NCI-H524 (cell line): ENCODE measurements at regions not wholly inside any gene's neighbourhood (a gene's known extent, or its start where the extent isn't known, plus 50 kb on each side); places are given as distances from the start of the nearest gene placed in this dataset.

ENCODE experiments used
- DNase-seq, 2 experiments: peaks; one replicate each; lab custom pipeline; 2025; lab: John Stamatoyannopoulos, UW

DNA sequence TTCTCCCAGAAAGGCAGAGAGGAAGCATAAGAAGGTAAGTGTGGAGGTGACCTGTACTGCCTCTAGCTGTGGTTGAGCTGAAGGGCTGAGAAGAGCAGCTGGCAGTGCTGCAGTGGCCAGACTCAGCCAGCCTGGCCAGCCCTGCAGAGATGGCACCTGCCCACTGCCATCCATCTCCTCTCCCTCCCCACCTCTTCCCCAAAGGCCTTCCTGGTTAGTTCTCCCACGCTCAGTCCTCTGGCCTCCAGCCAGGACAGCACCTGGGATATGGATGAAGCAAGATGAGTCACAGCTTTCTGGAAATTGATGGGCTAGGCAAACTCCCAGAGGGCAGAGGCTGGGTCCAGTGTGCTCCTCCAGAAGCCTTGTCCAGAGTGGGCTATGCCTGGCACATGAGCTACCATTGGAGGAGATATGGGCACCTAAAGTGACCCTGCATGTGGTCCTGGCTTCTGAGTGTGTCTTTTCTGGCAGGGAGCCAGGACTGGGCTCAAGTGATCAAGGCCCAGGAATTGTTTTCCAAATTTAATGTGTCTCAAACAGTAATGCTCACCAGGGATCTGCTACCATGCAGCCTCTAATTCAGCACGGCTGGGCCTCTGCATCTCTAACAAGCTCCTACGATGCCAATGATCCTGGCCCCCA, 81.0 kb upstream of the CACUL1 start:
- DNase-seq, result peak in 1 of 2 experiments; percentile 20

DNA sequence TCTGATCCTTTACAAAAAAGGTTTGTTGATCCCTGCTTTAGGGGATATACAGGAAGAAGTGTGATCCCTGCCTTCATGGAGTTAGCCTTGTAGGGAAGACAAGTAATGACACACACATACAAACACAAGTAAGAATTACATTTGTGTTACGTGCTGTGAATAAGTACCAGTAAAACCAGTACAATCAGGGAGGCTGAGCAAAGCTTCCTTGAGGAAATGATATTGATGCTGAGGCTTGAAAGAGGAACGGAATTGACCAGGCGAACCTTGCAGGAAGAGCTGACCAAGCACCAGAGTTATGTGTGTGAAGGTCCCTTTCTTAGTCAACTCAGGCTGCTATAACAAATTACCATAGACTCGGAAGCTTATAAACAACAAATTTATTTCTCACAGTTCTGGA, 83.6 kb upstream of the CACUL1 start:
- DNase-seq, result no peak

DNA sequence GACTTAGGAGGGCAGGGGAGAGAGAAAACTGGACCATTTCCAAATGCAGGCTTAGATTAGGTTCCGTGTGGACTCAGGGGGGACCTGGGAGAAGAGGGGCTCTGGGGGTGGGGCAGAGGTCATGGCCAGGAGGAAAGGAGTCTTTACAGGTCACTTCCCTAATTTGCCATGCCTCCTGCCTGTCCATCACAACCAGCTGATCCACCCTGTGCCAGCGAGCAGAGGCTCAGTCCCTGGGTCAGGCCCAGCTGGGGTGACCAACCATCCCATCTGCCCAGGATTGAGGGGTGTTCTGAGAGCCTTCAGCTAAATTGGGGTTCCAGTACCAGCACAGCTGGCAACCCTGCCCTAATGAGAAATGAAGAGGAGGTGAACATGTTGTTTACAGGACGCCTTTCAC, 84.6 kb upstream of the CACUL1 start:
- no peak for DNase-seq

DNA sequence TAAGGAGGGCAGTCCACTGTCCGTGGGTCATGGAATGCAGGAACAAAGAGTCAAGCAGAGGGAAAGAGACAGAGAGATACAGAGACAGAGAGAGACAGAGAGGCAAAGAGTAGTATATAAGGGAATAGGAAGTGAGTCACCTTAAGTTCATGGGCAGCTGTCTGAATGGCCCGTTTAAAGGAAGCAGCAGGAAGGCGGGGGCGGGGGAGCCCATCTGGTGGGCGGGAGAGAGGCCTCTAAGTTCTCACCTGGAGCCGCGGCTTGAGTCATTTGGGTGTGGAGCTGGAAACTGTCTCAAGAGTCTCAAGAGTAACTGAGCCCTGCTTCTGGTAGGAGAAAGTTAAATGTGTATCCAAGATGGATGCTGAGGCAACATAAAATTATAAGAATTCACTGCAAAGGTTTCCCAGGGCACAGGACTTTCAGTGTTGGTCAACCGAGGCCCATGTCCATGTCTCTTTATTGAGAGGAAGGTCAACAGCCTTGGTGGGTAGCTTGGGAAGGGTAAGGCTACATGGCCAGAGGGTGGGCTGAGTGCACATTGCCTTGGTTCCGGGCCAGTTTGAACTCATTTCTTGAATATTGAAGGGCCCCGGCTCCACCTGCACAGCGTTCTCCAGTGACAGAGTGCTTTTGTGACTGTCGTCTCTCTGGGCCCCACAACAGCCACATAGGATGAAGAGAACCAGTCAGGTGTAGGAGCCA, 85.5 kb upstream of the CACUL1 start:
- DNase-seq, result peak; percentile 16 to 42

DNA sequence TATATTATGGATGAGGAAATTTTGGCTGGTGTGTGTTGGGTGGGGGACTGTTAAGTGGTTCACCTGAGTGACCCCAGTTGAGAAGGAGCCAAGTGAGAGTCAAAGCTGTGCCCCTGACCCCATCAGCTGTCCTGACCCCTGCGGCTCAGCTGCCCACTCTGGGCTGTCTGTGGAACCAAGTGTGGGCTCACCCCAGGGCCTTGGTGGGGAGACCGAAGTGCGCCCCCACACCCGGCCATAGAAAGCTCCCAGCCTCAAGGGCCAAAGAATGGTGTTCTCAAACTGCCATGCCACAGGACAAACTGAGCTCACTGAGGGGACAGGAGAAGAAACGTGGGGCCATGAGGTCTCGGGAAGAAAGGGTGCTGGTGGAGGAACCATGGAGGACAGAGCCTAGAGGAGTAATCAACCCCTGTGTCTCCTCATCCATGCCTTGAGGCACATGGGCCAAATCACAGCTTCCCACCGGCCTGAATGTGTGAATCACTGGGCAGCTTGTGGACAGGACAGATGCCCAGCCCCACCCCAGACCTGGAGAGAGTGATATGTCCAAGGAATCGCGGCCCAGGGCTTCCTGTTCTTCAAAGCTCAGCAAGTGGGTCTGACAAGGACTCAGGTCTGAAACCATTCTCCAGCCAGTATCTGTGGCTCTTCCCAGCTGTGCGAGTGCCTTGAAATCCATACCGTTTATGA, 86.2 kb upstream of the CACUL1 start:
- no peak for DNase-seq

DNA sequence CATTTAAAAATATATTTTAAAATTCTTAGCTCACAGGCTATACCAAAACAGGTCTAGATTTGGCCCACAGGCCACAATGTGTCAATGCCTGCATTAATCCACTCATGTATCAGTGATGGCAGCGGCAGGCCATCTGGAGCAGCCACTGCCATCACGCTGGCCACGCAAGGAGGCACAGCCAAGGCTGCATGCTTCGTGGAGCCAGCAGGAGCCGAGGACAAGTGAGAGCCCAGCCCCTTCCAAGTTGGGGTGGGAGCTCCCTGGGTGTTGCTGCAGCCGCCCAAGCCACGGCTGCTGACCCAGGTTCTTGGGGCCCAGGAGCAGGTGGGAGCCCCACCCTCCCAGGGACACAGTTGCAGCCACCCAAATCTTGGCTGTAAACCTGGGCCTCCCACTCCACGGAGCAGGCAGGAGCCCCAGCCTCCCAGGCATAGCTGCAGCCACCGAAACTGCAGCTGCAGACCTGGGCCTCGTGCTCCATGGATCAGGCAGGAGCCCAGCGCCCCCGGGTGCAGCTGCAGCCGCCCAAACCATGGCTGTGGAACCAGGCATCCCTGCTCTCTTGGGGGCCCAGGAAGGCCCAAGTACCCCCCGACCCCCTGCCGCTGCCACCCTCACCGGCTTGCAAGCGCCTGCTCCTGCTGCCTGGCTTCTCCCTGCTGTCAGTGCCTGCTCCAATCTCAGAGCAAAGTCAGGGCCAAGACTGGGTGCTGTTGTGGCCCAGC, 87.3 kb upstream of the CACUL1 start:
- peak in 1 of 2 experiments; percentile 50 for DNase-seq

DNA sequence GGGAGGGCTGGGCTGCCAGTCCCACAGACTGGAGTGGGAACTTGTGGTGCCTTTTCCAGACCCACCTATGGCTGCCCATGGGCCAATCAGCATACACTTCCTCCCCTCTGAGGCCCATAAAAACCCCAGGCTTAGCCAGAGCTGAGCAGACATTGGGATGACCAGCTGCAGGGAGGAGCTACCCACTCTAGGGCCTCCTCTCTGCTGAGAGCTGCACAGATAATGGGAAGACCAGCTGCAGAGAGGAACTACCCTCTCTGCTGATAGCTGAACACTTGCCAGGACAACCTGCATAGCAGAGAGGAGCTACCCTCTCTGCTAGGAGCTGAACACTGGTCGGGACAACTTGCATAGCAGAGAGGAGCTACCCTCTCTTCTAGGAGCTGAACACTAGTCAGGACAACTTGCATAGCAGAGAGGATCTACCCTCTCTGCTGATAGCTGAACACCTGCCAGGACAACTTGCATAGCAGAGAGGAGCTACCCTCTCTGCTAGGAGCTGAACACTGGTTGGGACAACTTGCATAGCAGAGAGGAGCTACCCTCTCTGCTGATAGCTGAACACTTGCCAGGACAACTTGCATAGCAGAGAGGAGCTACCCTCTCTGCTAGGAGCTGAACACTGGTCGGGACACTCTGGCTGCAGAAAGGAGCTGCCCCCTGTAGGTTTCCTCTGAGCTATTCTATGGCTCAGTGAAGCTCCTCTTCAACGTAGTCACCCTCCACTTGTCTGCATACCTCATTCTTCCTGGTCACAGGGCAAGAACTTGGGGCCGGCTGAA, 88.3 kb upstream of the CACUL1 start:
- no peak for DNase-seq

DNA sequence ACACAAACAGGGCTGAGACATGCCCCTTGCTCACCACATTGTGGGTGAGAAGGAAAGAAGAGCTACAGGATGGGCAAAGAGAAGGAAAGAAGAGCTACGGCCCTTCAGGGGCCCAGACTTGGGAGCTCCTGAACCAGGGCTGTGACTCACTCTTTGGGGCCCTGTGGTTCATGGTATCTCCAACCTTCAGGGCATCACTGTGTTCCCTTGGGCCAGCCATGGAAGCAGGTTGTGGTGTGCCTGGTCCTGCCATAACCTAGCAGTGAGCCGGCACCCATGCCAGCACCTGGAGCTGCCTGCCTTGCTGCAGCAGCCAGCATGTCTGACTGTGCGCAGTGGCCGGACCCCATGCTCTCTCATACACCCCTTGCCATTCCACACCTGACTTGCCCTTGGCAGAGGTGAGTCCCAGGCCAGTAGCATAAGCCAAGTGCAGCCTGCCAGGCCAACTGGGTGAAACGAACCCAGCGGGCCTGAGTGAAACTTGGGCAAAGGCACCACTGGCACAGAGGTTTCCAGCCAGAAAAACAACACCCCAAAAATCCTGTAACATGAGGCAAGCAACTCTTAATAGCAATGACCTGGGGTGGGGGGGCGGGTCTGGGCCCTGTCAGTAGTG, 89.0 kb upstream of the CACUL1 start:
- DNase-seq, result no peak

DNA sequence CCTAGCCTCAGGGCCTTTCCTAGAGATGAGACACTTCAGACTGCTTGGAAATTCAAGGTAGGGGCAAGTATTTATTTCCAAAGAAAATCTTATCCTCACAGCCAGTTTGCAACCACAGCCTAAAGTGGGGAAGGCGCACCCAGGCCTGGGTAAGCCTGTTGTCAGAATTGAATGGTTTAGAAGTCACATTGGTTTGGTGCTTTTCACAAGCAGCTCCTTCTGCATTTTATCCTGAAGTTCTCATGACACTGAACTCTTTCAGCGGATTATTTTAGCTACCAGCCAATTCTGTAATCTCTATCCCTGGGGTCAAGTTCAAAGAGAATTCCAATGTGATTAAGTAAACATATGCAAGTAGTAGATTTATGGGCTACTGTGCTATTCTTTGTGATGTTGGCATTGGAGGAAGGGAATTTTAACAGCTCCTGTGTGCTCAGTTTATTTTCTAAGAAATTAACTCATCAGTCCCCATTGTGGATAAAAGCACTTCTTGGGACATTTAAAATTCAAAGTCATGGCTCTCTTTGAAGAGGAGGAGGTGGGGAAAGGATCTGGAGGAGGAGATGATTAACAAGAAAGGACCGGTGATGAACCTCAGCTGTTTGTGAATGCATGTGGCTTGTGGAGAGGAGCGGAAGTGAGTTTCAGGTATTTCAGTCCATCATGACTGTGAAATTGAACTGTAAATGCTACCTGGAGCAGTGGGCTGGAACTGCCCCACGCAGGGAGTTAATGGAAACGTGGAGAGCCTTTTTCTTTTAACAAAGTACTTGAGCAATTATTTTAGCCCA, 90.2 kb upstream of the CACUL1 start:
- no peak for DNase-seq

DNA sequence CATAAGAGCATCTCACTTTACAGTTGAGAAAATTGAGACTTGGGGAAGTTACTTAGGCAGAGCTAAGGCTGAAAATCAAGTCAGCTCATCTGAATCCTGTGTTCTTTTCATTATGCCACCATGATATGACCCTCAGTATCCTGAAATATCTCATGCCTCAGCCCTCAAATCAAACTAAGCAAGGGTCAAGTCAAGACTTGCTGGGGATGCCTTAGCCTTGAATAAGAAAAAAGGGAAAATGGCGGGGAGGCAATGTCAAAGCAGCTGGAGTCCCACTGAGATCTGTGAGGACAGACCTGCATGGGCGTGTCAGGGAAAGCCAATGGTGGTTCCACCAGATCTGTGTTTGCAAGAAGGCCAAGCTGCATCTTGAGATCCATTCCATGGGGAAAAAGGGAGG, 91.0 kb upstream of the CACUL1 start:
- no peak for DNase-seq

DNA sequence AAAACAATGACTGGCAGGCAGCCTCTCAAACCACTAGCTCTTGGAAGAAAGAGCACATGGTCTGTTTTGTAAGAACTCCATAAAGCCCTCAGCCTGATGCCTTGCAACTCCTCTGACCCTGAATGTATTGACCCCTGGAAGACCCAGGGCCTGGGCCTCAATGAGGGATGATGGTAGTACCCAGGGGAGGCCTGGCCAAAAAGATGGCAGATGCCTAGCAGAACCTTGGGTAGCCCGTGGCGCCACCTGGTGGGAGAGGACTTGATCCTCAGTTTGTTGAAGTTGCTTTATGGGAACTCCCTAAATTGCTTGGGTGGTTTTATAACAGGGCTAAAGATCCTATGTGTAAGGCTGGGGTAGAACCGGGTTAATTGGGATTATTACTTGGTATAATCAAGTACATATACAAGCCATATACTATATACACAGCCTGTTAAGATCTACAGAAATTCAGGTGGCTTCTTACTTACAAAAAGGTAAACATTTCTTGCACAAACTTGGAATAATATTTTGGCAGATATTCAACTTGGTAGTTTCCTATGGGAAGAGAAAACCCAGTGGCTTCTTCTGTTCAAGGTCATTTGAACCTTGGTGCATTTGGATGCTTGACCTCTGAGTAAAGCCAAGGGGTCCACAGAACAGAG, 95.8 kb upstream of the CACUL1 start:
- peak; percentile 27 to 46 for DNase-seq

DNA sequence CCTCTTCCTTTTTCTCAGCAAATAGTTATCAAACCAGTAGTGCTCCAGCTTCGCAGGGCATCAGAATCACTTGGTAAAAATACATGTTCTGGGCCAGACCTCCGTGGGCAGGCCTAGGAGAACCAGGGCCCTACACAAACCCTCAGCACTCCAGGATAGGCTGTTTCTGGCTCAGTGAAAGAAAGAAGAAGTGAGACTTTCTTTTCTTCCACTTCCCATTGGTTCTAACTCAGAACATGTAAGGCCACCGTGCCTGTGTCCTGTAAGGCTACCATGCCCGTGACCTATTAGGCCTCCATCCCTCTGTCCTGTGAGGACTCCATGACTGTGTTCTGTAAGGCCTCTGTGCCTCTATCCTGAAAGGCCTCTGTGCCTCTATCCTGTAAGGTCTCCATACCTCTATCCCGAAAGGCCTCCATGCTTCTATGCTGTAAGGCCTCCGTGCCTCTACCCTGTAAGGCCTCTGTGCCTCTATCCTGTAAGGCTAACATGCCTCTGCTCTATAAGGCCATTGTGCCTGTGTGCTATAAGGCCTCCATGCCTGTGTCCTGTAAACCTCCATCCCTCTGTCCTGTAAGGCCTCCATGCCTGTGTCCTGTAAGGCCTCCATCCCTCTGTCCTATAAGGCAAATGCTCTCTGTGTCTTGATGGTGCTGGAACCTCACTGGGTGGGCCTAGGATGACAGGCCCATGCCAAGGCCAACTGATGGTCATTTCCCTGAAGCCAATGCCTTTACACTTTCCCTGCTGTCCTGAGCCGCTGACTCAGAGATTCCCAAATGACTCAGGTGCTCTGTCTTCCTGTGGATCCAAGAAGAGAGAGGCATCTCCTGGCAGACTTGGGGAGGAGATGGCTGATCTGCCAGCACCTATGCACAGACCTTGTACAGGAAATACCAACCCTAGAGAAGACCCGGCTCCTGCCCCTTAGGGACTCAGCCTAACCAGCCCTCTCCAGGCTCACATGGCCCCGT, 96.6 kb upstream of the CACUL1 start:
- DNase-seq, result no peak

DNA sequence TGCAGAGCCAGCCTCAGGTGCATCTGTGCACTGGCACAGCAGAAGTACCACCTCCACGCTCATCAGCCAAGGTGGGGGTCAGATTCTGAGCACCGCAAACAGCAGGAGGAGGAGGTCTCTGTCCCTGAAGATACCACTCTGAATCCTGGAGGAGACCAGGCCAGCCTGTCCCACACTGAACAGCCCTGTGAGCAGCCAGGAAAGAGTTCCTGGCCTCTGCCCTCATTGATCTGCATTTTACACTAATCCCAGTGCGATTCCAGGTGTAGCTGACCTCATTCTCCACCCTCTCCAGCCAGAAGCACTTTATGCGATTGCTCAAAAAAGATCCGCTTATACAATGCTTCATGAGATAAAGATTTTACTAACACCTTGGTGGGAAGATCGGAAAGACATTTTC, 99.1 kb upstream of the CACUL1 start:
- no peak for DNase-seq

DNA sequence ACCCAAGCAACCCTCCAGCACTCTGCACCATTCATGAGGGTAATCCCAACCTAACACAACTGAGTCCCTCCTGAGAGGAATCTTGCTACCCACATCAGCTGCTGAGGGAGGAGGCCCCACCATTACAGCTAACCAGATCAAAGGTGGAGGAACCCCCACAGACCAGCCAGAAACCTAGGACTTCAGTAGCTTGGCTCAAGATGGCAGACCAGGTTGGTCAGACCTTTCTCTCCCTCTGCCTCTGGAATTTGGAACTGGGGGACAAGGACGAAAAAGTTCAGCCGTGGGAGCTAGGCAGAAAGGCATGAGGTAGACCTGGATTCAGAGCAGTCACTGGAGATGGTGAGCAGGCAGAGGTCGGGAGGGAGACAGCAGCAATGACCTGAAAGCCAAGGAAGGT, 101.3 kb upstream of the CACUL1 start:
- no peak for DNase-seq

DNA sequence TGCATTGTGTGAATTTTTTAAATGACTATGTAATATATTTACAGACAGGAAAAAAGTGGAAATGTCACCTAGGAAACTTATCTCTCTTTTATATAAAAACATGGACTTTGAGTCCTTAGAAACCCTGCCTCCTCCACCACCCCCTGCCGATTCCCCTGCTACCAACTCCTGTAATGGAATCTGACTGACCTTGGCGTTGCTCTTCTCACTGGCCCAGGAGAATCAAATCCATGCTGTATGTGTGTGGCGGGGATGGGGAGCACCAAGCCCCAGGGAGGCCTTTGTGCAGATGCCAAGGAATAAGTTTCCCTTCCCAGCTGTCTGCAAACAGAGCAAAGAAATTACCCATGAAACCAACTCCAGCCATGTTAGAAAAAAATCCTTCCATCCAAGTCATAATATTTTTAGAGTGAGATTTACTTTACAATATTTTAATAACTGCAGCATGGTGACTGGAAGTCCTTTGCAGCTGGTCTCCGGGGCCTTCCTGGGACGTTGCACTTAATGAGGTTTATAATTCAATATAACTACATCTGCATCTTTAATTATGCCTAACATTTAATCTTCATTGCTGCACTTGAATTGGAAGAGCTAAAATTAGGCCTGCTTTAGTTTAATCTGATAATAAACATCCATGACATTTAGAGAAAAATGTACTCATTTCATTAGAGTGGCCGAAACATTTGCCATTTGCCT, 111.4 kb upstream of the CACUL1 start:
- peak in 1 of 2 experiments; percentile 1 for DNase-seq

DNA sequence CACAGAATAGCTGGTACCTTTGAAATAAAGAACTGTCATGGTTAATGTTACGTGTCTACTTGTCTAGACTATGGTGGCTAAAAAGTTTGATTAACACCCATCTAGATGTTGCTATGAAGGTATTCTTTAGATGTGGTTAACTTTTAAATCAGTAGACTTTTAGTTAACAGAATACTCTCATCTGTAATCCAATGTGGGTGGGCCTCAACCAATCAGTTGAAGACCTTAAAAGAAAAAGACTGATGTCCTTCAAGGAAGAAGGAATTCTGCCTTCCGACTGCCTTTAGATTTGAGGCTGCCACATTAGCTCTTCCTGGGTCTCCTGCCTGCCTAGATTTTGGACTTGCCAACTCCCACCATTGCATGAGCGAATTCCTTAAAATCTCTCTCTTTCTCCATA, 113.0 kb upstream of the CACUL1 start:
- no peak for DNase-seq

DNA sequence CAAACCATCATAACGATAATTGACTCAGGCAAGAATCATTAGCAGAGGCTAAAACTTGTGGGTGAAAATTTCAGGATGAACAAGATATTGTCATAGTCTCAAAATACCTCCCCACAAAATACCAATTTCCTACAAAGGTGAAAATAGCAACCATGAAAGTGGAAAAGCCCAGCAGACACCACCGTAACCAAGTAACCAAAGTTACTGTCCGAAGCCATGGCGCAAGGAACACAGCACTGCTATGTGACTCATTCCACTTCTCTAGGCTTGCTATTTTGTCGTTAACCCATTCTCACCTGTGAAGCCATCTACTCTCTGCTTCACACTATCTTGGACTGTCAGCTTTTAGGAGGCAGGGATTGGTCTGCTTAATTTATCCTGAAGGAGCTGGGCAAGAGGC, 113.8 kb upstream of the CACUL1 start:
- DNase-seq, result no peak
